Activated CD8-positive, alpha-beta memory T cell treated with anti-CD3 and anti-CD28 coated beads, Interleukin-2, amount 50 U/mL, for 48 hours (primary cell): ENCODE measurements at regions not wholly inside any gene's neighbourhood (a gene's known extent, or its start where the extent isn't known, plus 50 kb on each side); places are given as distances from the start of the nearest gene placed in this dataset.
"Not testable (repeated sequence)": the region's sequence is repeated elsewhere in the genome, so short reads cannot be mapped to it uniquely, and the experiment has no call there.

ENCODE experiments used
- DNase-seq: peaks from one replicate; pipeline ENCODE4 v3.0.0-alpha.2; 2020

DNA sequence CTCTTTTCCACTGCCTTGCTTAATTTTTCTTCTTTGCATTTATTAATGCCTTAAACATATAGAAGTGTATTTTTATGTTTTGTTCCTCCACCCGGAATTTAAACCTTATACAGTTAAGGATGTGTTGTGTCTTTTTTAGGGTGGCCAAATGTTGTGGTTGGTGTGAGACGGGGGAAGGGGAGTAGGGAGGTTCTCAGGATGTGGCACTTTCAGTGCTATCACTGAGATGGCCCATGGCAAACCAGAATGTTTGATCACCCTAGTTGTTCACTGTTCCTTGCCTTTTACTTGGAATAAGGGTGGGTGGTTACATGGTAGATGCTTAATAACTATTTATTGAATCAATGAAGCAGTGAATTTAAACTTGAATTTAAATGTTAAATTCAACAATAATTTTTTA is 216.0 kb upstream of the SLITRK1 start:
- no peak for DNase-seq

DNA sequence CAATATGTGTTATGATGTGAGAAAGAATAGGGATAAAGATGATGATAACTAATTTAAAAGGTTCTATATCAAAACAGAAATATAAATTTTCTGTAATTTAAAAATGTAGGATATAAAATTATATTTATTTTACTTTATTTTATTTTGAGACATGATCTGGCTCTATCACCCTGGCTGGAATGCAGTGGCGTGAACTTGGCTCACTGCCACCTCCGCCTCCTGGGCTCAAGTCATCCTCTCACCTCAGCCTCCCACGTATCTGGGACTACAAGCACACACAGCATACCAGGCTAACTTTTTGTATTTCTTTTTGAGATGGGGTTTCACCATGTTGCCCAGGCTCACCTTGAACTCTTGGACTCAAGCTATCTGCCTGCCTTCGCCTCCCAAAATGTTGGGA is 214.9 kb upstream of the SLITRK1 start:
- DNase-seq, result no peak

DNA sequence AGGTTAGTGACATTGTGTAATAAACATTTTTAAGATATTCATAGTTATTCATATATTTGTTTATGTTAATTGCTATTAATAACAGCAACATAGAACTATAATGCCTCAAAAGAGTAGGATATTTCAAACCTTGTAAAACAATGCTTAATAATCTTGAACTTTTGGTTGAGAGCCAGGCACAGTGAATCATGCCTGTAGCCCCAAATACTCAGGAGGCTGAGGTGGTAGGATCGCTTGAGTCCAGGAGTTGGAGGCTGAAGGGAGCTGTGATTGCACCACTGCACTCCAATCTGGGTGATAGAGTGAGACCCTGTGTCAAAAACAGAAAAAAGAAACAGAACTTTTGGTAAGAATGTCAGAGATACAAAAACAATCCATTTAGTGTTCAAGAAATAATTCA is 213.9 kb upstream of the SLITRK1 start:
- no peak for DNase-seq

DNA sequence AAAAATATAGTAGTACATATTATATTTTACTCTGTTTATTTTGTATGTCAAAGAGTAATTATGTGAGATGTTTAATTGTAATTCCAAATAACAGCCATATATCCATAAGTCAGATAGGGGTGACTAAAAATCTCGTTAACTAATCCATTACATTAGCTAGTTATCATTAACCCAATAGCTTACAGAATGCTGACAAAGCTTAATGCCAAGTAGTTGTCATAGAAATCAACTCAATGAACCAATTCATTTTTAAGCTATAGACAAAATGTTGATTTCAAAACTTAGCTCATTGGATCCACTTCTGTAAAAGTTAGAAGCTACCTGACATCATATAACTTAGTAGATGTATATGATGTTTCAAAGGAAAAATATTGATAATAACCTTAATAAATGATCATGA is 206.7 kb upstream of the SLITRK1 start:
- DNase-seq, result no peak

DNA sequence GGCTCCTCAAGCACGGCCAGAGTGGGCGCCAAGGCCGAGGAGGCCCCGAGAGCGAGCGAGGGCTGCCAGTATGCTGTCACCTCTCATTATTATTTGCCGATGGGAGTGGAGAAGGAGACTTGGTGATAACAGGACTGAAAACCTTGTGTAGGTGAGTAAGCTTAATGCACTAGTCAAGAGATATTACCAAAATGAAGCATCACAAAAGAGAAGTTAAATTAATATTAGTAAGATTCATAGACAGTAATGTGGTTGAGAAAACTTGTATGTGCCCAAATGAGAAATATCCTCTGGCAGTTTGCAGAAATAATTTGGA is 204.5 kb upstream of the SLITRK1 start:
- no peak for DNase-seq

DNA sequence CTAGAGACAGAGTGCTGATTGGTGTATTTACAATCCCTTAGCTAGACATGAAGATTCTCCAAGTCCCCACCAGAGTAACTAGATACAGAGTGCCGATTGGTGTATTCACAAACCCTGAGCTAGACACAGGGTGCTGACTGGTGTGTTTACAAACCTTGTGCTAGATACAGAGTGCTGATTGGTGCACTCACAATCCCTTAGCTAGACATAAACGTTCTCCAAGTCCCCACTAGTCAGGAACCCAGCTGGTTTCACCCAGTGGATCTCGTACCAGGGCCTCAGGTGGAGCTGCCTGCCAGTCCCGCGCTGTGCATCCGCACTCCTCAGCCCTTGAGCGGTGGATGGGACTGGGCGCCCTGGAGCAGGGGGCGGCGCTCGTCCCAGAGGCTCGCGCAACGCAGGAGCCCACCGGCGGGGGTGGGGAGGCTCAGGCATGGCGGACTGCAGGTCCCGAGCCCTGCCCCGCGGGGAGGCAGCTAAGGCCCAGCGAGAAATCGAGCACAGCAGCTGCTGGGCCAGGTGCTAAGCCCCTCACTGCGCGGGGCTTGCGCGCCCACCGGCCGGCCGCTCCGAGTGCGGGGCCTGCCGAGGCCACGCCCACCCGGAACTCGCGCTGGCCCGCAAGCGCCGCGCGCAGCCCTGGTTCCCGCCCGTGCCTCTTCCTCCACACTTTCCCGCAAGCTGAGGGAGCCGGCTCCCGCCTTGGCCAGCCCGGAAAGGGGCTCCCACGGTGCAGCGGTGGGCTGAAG is 204.0 kb upstream of the SLITRK1 start:
- not testable (repeated sequence) for DNase-seq

DNA sequence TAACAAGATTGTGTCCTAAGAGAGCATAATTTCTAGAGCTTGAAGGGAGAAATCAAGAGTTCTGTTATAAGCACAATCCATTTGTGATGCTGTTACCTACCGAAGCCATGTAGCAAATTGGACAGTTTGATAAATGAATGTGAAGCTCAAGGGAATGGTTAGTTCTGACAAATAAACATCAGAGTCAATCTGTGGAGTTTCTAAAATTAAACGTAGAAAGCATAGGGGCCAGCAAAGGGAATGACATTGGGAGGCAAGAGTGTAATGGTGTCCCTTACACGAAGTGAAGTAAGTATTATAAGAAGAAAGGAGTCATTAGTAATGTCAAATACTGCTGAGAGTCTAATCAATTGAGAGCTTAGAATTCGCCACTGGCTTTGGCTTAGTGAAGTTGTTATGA is 200.2 kb upstream of the SLITRK1 start:
- no peak for DNase-seq

DNA sequence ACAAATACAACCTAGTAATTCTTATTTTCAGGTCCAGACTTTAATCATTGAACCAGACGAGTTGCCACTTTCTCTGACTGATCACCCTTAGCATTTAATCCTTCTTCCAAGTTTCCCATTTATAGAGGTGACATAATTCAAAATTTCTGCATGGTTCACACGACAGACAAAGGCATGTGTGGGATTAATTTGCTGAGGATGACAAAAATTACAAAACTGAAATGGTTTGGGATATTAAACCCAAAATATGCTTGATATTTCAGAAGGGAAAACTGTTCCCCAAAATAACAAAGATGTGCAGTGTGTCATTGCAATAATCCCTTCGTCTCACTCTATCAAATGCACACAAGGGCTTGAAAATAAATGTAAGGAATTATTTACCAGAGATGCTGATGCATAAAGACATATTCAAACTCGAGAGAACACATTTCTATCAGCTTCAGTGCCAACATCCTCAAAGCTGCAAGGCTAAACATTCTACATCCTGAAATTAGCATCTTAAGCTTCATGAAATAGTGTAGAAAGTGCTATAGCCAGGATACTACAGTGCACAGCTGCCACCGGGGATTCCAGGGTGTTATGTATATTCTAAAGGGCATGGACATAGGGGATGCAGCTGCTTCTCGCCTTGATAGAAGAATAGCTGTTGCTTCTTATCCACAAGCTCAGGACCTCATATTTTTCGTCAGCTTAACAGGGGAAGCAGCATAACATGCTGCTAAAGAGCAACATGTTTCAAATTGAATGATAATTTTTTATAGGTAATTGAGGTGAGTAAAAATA is 198.7 kb upstream of the SLITRK1 start:
- no peak for DNase-seq

DNA sequence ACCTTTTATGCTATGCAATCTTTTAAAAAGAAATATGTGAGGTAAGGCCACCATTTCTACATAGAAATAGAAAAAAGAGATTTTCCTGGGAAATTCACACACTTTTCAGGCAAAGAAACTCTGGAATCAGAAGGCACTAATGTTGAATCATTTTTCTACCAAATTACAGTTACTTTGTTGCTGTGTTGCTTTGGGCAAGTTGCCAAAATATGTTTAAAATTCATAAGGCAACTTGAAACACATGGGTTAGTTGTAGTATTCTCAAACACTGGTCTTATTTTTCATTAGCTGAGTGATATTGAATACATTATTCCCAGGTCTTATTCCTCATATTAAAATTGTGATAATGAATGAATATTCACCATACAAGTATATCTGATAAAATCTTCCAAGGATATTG is 195.0 kb upstream of the SLITRK1 start:
- DNase-seq, result no peak

DNA sequence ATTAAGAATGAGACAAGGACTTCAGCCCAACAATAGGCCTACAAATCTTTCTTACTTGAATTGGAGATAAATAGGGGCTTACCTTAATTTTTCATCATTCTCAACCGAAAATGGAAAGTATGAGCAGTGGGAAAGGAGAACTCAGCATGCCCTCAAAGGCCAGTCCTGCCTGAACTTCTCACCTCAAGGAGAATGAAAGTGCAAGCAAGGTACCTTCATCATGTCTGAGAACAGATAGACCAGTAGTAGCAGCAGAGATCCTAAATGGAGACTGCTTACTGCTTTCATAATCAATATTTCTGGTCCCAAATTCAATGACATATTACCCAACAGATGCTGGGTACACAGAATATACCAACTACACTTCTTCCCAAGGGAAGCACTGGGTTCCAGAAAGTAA is 194.0 kb upstream of the SLITRK1 start:
- DNase-seq, result no peak

DNA sequence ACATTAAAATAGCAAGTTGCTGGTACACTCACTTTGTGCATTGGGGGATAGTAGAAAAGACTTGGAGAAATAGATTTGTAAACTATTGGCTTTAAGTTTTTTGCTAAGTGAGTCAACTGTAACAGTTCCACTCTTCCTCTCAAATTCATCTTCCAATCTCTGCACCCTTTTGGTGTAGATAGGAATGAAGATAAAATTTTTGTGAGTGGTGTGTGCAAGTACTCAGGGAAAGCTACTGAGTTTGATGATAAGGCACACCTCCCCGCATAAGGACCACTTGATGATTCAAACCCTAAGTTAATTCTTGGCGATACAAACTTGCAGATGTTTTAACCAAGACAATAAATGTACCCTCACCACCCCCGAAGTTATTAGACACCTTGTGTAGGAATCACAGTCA is 168.3 kb upstream of the SLITRK1 start:
- no peak for DNase-seq

DNA sequence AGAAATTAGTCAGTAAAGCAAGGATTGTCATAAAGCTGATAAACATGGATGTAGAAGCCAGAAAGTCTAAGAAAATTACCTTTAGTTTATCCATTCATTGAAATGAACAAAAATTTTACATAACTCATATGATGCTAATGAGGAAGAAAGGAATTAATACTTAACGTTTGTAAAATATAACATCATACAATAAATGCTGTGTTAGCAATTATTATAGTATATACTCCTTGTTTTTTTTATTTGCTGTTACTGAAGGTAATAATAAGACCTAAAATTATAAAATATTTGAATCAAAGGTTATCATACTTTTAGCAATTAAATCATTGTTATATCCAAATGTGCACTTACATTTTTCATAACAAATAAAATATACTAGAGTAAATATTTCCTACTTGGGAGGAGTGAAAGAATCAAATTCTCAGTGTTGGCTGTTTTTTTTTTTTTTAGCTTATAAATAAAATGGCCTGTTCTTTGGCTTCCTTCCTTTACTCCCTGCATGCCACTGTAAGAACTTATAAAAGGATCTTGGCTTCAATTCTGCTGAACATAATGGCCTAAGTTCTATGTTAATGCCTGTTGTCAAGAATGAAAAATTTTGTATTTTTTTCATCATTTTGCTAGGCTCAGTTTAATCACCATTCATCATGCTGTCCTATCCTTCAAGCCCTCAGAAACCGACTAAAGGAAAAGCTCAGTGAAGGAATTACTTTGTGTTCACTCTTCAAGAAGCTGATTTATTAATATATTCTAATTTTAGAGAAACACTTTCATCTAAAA is 167.4 kb upstream of the SLITRK1 start:
- DNase-seq, result no peak

DNA sequence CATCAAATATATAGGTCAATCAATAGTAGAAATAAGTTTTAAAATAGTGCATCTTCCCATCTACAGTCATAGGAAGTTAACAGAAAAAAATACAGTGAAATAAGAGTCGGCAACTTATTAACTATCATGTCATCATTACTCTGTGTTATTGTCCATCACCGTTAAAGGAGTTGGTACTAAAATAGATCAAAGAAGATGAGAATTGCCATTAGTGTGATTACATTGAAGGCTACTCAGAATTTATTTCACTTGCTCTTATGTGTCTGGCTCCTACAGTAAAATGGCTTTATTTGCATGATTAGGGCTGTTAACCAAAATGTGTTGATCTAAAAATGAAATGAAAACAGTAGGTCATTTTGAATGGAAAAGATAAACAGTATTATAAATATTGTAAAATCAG is 162.5 kb upstream of the SLITRK1 start:
- no peak for DNase-seq

DNA sequence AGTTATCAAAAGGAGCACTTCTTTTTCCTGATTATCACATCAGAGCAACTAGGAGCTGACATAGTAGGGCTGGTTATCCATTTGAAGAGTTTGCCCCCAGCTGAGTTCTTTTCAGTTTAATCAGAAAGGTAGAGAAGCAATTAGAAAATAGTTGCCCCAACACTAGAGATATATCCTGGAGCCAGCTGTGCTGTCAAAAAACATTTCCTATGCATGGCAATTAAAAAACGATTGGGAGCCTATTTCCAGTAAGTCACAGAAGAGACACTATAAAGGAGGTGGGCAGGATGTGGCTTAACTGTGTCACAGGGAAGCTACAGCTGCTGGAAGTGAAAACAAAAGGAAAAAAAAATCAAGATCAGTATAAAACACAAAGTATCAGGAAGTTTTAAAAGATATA is 155.7 kb upstream of the SLITRK1 start:
- DNase-seq, result no peak

DNA sequence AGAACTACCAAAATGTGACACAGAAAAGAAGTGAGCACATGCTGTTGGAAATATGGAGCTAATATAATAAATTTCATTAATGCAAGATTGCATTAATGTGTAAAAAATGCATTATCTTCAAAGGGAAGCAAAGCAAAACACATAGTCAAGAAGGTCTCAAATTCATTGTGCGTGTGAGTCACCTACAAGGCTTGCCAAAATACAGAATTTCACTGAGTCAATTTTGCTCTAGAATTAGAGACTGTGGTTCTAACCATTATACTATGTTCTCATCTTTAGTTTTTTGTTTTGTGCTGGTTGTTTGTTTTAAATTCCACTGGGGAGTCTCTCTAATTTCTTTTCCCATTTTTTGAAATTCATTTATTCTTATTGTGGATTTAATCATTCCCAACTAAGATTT is 149.8 kb upstream of the SLITRK1 start:
- no peak for DNase-seq

DNA sequence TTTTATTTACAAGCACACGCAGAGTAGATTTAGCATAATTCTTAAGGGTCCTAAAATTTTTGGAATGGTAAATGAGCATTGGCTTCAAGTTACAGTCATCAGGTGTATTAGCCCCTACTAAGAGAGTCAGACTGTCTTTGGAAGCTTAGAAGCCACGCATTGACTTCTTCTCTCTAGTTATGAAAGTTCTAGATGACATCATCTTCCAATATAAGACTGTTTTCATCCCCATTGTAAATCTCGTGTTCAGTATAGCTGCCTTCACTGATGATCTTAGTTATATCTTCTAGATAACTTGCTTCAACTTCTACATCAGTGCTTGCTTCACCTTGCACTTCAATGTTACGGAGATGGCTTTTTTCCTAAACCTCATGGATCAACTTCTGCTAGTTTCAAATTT is 148.8 kb upstream of the SLITRK1 start:
- no peak for DNase-seq

DNA sequence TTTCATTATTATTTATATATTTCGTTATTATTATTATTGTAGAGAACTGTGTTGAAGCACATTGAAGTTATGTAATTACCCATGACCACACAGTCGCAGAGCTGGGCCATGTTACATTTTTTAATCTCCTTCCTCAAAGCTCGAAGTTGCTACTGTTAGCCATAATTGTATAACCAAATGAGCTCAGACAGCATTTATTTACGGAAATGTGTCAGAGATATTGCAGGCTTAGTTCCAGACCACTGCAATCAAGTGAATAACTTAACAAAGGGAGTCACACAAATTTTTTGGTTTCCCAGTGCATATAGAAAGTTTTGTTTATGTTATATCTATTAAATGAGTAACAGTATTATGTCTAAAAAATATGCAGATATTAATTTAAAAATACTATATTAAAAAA is 147.1 kb upstream of the SLITRK1 start:
- DNase-seq, result no peak

DNA sequence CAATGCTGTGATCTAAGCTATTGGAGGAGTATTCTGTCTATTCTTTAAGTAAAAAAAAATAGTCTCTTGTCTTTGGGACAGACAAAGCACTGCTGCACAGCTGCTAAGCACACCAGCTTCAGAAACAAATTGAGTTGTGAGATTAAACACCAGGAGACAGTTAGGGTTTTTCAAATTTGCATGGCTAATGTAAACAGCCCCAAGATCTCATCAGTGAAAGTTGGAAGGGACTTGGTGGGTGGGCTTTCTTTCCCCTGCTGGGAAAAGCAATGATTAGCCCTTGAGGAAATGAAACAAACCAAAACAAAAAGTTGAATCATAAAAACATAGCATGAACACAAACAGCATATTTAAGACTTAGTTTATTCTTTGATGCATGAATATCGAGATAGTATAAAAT is 143.6 kb upstream of the SLITRK1 start:
- DNase-seq, result no peak

DNA sequence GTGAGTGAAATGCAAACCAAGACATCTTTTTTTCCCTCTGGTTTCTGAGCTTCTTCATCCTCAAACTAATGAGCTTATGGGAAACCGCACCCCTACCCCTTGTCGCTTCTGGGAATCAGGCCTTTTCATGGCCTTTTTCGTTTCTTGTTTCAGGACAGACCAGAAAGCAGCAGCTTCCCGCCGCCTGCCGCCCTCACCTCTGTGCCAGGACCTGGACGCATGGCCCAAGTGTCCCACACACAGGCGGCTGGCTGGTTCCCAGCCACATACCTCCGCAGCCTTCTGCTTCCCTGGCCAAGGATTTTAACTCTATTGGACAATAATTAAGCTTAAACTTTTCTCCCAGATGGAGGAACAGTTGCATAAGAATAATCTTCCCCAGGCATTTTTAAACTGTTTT is 114.1 kb upstream of the SLITRK1 start:
- no peak for DNase-seq

DNA sequence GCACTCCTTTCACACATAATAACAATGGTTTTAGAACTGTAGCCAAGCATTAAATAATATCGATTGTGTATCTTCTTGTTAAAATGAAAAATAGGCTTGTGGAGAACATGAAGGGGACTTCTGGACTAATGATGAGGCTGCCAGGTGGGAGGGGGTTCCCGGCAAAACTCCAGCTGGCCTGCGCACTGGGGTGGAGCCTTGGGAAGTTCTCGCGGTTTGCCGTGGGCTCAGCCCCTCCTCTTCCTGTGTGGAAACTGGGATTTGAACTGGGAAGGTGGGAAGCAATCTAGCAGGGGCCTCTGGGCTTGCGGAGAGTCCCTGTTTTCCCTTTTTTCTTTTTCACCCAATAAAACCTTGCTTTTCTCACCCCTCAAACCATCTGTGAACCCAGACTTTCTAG is 113.7 kb upstream of the SLITRK1 start:
- no peak for DNase-seq

DNA sequence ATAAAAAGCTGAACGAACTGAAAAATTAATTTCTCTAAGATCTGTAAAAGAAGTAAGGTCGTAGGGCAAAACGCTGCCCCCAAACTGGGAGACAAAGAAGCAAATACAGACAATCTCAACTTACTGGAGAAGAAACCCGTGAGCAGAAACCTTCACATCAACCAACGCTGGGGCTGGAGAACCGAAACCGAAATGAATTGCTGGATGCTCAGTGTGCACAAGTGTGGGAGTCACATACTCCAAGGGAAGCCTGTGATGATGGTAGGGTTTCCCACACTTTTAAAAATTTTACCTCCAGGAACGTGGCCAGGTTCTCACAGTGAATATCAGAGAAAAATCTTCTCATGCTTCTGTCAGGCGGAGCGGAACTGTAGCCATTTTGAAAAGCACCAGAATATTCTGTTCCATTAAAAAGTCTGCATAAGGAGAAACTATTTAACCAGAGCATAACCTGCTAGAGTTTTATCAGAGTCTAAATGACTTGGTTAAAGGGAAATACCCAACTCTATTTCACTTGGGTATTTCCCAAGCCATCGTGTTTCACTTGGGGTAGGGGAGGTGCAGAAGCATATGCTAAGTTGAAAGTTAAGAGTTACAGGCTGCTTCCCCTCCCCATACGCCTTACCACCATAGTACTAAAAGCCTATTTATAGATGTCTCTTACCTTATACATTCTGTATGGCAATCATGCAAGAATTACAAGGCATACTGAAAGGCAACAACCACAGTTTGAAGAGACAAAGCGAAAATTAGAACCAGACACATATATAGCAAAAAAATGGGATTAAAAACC is 110.5 kb upstream of the SLITRK1 start:
- DNase-seq, result no peak

DNA sequence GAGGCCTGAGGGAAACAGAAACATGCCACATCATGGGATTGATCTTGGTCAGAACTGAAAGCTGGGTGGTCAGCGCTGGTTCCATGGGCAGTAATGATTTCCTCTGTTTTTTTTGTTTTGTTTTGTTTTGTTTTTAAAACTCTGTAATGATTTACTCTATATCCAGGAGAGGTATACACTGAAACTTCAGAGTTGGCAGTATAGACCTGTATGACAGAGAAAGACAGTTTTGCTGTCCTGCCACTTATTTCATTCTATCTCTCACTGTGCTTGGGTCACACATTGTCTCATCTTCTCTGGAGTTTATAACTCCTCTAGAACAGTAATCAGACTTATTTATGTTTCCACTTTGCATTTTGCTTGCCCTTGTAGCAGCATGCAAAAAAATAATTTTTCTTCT is 105.1 kb upstream of the SLITRK1 start:
- no peak for DNase-seq

DNA sequence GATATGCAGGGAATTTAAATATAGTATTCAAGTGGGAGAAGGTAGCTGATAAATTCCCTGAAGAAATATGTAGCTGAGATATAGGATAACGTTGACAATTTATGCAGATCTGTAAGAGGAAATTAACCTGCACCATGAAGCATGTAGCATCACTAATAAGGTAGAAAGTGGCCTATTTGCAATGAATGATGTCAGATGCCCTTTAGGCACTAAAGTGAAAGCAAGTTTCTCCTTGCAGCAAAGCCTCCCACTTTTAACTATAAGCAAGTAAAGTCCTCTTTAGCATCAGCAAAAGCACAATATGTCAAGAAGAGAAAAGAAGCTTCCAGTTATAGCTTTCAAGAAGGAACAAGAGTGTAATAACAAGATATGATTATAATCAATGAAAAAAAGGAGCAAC is 102.5 kb upstream of the SLITRK1 start:
- no peak for DNase-seq
